K562 (cell line): ENCODE measurements at regions not wholly inside any gene's neighbourhood (a gene's known extent, or its start where the extent isn't known, plus 50 kb on each side); places are given as distances from the start of the nearest gene placed in this dataset.

Experiments used
- ATAC-seq: fragments of 200-7000 bp; cut with Tn5 transposase; 3 replicates; pipeline ENCODE4 v1.9.1; 2020; ENCODE audit warnings: moderate library complexity
- BruUV-seq: library from RNA; stranded (reverse); fragments of 400-500 nt; replicated peaks from 2 replicates; lab custom pipeline; 2021; lab: Mats Ljungman, UMichigan
- CTCF ChIA-PET: fragments of 300-600 bp; formaldehyde crosslinking; extraction: SDS; loops from one replicate; lab custom pipeline; 2021; ENCODE audit warnings: low intra/inter-chr PET ratio; lab: Yijun Ruan, JAX
- POLR2A ChIA-PET: fragments of 300-600, 350-650 bp; sonication (Branson Sonifier 250); formaldehyde crosslinking; extraction: SDS; loops from one replicate; lab custom pipeline; 2021; ENCODE audit warnings: antibody characterized with exemption, inconsistent platforms; lab: Yijun Ruan, JAX
- DNase-seq, 4 experiments: peaks; one replicate each; pipeline versions ENCODE4 v3.0.0 to v3.0.0-alpha.2; 2011 to 2018; ENCODE audit warnings: low spot score in 3 of 4, mixed read lengths in 3 of 4; ENCODE audit errors: extremely low read depth in 1 of 4
- FAIRE-seq: peaks from 2 replicates; lab custom pipeline; 2011; peaks lifted over from hg19 to GRCh38; lab: Jason Lieb, UNC
- H2AFZ ChIP-seq: 2 replicates; pipeline ENCODE4 v1.6.0; 2011; ENCODE audit warnings: low read depth, low read length, control low read depth, inconsistent platforms
- H3K27ac ChIP-seq: fragments of 200-600 bp; 3 replicates; pipeline ENCODE4 v1.8.0; 2011; ENCODE audit warnings: low read depth, mild to moderate bottlenecking, control low read depth, inconsistent platforms, low read length, moderate library complexity, mixed read lengths; ENCODE audit errors: extremely low read depth
- H3K27me3 ChIP-seq, 2 experiments: fragments of 300-600 bp in 1 of 2; 2 replicates in 1 of 2; 3 replicates in 1 of 2; pipeline versions ENCODE4 v1.6.0 to v1.8.0; 2011; ENCODE audit warnings: inconsistent platforms in 2 of 2, low read length in 2 of 2, mild to moderate bottlenecking in 1 of 2, mixed read lengths in 1 of 2, moderate library complexity in 1 of 2; ENCODE audit not compliant: control insufficient read depth in 2 of 2, insufficient read depth in 2 of 2
- H3K36me3 ChIP-seq: fragments of 300-600 bp; 3 replicates; pipeline ENCODE4 v1.8.0; 2011; ENCODE audit warnings: mild to moderate bottlenecking, low read length, inconsistent platforms; ENCODE audit not compliant: control insufficient read depth, insufficient read depth
- H3K4me1 ChIP-seq, 2 experiments: fragments of 200-600 bp in 1 of 2; replicated peaks in 1 of 2; 2 replicates in 1 of 2; 3 replicates in 1 of 2; pipeline versions ENCODE4 v1.5.1 to v1.8.0; 2011; ENCODE audit warnings: inconsistent platforms in 2 of 2, low read length in 2 of 2, mild to moderate bottlenecking in 1 of 2, mixed read lengths in 1 of 2, moderate library complexity in 1 of 2; ENCODE audit not compliant: control insufficient read depth in 2 of 2, insufficient read depth in 2 of 2
- H3K4me2 ChIP-seq: 2 replicates; pipeline ENCODE4 v1.6.1; 2011; ENCODE audit warnings: low read length, control low read depth, inconsistent platforms, mixed read lengths; ENCODE audit not compliant: insufficient read depth
- H3K4me3 ChIP-seq: fragments of 200-600 bp; sonication (generic), shearing (Covaris generic); 2 replicates; pipeline ENCODE4 v1.5.1; 2016; ENCODE audit warnings: control low read depth, inconsistent platforms
- H3K79me2 ChIP-seq: fragments of 200-600 bp; 3 replicates; pipeline ENCODE4 v1.8.0; 2011; ENCODE audit warnings: low read length, inconsistent platforms; ENCODE audit not compliant: control insufficient read depth, insufficient read depth
- H3K9ac ChIP-seq, 2 experiments: 2 replicates each; pipeline versions ENCODE4 v1.6.0 to v1.6.1; 2011; ENCODE audit warnings: low read depth in 2 of 2, low read length in 2 of 2, control low read depth in 1 of 2, inconsistent platforms in 1 of 2, mild to moderate bottlenecking in 1 of 2, mixed read lengths in 1 of 2; ENCODE audit not compliant: insufficient read depth in 1 of 2
- H3K9me1 ChIP-seq: one replicate; pipeline ENCODE4 v1.6.0; 2011; ENCODE audit warnings: inconsistent platforms, mild to moderate bottlenecking, low read length, moderate library complexity; ENCODE audit not compliant: control insufficient read depth, insufficient read depth
- H3K9me3 ChIP-seq: replicated peaks from 2 replicates; pipeline ENCODE4 v1.5.1; 2011; ENCODE audit warnings: low read depth, low read length, inconsistent platforms; ENCODE audit not compliant: control insufficient read depth, insufficient read depth
- H4K20me1 ChIP-seq: replicated peaks from 2 replicates; pipeline ENCODE4 v1.6.1; 2011; ENCODE audit warnings: low read length, inconsistent platforms, mixed read lengths; ENCODE audit not compliant: control insufficient read depth, insufficient read depth
- BRF1 ChIP-seq: IDR thresholded peaks from 3 replicates; pipeline ENCODE4 v1.6.1; 2011; ENCODE audit warnings: borderline replicate concordance, mild to moderate bottlenecking; ENCODE audit not compliant: insufficient read length; ENCODE audit errors: extremely low read depth
- CREB5 ChIP-seq: fragments of 250-450 bp; sonication (Bioruptor Pico); IDR thresholded peaks from 2 replicates; pipeline ENCODE4 v1.5.0; 2020; ENCODE audit warnings: mild to moderate bottlenecking
- MAFG ChIP-seq: fragments of 450-650 bp; conservative IDR thresholded peaks from 2 replicates; pipeline ENCODE4 v1.6.1; 2016; ENCODE audit warnings: missing genetic modification characterization, missing compliant biosample characterization
- PKNOX1 ChIP-seq: fragments of 450-650 bp; IDR thresholded peaks from 2 replicates; pipeline ENCODE4 v1.6.1; 2016
- SFPQ ChIP-seq: fragments of 200-400 bp; formaldehyde crosslinking; IDR thresholded peaks from 2 replicates; pipeline ENCODE4 v1.6.1; 2017; ENCODE audit warnings: mild to moderate bottlenecking, low read depth, low read length, moderate library complexity
- ZBTB34 ChIP-seq: fragments of 250-450 bp; sonication (Bioruptor Pico); IDR thresholded peaks from 2 replicates; pipeline ENCODE4 v1.8.0; 2021; ENCODE audit warnings: mild to moderate bottlenecking, moderate library complexity
- ZBTB7A ChIP-seq: IDR thresholded peaks from 2 replicates; pipeline ENCODE4 v1.6.1; 2011; ENCODE audit warnings: low read depth, mild to moderate bottlenecking, low read length, moderate library complexity, borderline replicate concordance; ENCODE audit not compliant: control insufficient read depth
- ZNF407 ChIP-seq: fragments of 450-650 bp; IDR thresholded peaks from 2 replicates; pipeline ENCODE4 v1.6.1; 2016; ENCODE audit warnings: low read depth
- WGBS: fragments of 100-300 bp; shearing (Covaris generic); methylation state at CpG from one replicate; pipeline ENCODE4 v1.1.6; 2016; ENCODE audit warnings: low coverage, mixed read lengths; ENCODE audit not compliant: insufficient coverage; ENCODE audit errors: missing lambda C conversion rate; 5-methylcytosine and 5-hydroxymethylcytosine counted together
- in situ Hi-C: fragments of 300-500 bp; cut with MboI; formaldehyde crosslinking; loops from 4 replicates; pipeline ENCODE4 v1.15.0; 2018; ENCODE audit warnings: inconsistent platforms, mixed read lengths
- intact Hi-C: fragments of 100-400 bp; cut with micrococcal nuclease; formaldehyde crosslinking; loops from 2 replicates; pipeline ENCODE4 v1.14.2; 2022

- Histone ChIP-seq H4K20me1 (no peaks in the 10 kb centered on the region), H3K79me2 (no peaks in the 10 kb centered on the region), H3K9me3 (peaks cover under 1% of the 10 kb centered on the region; the same call in 1 of the 2 replicates), H3K4me2 (no peak overlapping the region), H3K4me1 (no peaks in the 10 kb centered on the region), H3K36me3 (no peaks in the 10 kb centered on the region), H3K27me3 (no peaks in the 10 kb centered on the region), H2AFZ (no peak overlapping the region), H3K27ac (no peak overlapping the region), H3K9ac (no peak overlapping the region), H3K9me1 (no peaks in the 10 kb centered on the region), H3K4me3 (no peak overlapping the region)
- intact Hi-C loops (no loop called here), in situ Hi-C loops (no loop called here)
- no peak for DNase-seq
- BruUV-seq, result no TSS peak
- FAIRE-seq, result no peak
- ChIA-PET POLR2A (no interaction called here), CTCF (no interaction called here)
- ATAC-seq, result no peak
- 2% methylated on average over 4 of the region's 4 CpGs for WGBS
- TF ChIP-seq ZNF407 (no peak), BRF1 (no peak), CREB5 (no peak), MAFG (no peak), ZBTB7A (no peak), PKNOX1 (no peak), SFPQ (no peak), ZBTB34 (no peak)
These were observed 192.8 kb upstream of the MAGI2 start for GRCh38 chr7:79646278-79646677.
